Muscle of arm (tissue), 1 donor: ENCODE measurements at regions not wholly inside any gene's neighbourhood (a gene's known extent, or its start where the extent isn't known, plus 50 kb on each side); places are given as distances from the start of the nearest gene placed in this dataset.

Experiments used
- DNase-seq: peaks from one replicate; pipeline ENCODE4 v3.0.0-alpha.2; 2013

DNA sequence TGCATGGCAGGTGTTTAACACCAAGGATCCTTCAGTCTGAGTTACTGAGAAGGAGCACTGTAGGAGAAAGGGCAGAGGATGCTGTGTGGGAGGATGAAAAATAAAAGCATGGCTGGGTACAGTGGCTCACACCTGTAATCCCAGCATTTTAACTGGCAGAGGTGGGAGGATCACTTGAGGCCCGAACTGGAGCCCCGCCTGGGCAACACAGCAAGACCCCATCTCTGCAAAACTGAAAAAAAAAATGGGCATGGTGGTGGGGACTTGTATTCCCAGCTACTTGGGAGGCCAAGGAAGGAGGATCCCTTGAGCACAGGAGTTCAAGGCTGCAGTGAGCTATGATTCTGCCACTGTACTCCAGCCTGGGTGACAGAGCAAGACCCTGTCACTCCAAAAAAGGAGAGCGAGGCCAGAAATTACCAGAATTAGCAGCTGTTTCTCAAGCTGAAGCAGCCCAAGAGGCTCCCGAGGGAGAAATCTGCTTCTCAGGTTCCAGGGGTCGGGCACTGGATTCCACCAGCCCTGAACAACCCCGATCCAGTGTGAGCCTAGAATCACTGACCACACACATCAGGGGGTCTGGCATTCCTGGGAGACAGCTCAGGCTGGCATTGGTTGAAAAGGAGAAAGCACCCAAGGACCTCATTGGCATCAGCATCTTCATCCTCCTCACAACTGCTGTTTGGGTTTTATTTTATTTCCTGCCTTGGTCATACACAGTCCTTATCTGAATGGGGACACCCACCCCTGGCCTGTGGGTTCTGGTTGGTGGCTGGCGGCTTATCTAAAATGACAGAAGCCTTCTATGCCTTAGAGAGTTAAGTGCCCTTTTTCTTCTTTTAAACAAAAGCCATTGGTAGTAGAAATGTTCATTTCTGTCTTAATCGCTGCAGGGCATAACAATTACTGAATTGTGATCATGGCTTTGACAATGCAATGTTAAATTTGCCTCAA lies 66.3 kb upstream of the TRIM2 start:
- no peak for DNase-seq

DNA sequence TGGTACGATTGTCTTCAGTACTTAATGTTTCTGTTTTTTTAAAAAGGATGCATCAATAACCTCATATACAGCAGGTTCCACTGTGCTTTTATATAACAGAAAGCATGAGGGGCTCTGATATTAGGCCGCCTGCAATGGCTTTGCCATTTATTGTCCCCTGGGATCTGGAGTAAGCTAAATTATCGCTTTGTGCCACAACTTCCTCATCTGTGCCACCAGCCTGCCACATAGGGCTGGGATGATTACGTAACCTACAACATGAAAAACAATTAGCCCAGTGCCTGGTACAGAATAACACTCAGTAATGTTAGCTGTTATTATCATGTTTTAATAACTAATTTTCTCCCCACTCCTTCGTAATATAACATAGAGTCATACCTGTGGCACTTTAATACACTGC lies 65.5 kb upstream of the TRIM2 start:
- no peak for DNase-seq

DNA sequence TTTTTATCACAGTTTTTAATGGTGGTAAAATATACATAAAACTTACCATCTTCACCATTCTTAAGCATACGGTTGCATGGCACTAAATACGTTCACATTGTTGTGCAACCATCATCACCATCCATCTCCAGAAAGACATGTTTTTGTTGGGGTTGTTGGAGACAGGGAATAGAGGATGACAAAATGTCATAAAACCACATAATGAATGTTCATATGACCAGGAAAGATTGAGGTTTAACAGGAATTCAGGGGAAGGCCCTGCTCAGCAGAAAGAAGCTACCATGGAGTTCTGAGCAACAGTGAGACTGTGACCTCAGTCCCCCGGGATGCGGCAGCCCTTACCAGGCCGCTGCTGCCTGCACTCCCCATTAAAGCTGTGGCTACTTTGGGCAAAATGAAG lies 63.9 kb upstream of the TRIM2 start:
- DNase-seq, result no peak

DNA sequence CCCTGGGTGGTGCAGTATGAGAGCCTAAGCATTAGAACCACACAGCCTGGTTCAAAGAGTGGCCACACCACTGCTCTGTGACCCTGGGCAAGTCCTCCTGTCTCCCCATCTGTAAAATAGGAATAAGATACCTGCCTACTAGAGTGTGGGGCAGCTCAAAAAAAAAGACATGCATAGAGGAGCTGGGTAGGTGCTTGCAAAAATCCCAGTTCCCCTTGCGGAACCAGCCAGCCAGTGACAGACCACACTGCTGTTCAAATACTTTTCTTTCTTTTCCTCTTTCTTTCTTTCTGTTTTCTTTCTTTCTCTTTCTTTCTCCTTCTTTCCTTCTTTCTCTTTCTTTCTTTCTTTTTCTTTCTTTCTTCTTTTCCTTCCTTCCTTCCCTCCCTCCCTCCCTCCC lies 63.0 kb upstream of the TRIM2 start:
- DNase-seq, result no peak

DNA sequence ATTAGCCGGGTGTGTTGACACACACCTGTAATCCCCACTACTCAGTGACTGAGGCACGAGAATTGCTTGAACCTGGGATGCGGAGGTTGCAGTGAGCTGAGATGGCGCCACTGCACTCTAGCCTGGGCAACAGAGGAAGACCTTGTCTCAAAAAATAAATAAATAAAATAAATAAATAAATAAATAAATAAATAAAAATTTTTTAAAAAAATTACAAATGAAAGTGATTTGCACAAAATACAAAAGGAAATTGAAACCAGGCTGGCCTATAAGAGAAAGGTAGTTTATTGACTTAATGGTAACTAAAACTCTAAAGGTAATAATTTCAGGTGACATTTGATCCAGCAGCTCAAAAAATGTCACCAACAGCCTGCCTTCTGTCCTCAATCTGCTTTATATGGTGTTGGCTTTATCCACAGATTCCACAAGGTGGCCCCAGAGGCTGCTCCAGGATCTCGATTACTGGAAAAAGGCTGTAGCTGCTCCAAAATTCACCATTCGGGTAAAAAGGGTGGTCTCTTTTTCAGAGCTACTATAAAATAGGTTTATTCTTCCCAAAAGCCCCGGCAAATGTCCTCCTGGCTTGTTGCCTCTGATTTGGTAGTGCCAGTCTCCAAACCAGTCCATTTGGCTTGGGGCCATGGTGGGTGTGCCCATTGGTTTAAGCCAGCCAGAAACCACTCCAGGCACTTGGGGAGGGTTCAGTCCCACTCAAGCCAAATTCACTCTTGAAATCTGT lies 61.4 kb upstream of the TRIM2 start:
- DNase-seq, result peak; percentile 80

DNA sequence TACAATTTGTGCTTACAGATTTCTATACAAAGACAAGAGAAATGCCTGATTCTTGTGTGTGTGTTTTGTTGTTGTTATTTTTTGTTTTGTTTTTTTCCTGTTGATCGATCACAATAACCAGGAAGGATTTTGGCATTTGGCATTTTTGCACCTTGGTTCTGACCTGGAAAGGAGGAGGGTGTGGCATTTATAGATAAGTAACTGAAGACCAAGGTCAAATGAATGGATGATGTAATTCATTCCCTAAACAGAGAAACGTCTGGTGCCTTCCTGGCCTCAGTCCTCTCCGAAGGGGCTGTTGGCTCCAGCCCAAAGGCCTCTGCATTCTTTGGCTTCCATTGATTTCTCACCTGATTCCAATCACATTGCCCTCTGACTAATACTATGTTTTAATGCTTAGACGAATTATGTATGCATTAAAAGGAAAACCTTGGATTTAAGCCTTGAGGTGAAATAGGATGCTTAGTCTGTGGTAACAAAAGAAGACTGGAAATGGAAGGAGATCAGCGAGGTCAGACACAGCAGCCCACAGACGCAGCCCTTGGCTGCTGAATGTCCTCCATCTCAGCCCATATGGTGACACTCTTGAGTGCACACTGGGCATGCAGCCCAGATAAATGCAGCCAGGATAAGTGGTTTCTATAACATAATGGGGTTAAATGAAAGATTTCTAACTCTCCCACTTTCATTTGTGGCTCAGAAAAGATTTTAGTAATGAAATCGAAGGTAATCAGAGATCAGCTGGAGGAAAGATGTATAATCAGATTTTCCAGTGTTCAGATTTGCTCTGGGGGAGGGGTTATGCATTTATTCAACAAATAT lies 60.5 kb upstream of the TRIM2 start:
- no peak for DNase-seq

DNA sequence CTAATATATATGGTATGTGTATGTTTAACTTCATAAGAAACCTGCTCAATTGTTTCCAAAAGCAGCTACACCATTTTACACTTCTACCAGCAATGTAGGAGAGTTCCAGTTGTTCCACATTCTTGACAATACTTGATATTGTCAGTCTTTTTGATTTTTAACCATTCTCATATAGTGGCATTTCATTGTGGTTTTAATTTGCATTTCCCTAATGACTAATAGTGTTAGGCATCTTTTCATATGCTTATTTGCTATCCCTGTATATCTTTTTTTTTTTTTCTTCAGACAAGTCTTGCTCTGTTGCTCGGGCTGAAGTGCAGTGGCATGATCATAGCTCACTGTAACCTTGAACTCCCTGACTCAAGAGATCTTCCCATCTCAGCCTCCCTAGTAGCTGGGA lies 58.2 kb upstream of the TRIM2 start:
- DNase-seq, result no peak

DNA sequence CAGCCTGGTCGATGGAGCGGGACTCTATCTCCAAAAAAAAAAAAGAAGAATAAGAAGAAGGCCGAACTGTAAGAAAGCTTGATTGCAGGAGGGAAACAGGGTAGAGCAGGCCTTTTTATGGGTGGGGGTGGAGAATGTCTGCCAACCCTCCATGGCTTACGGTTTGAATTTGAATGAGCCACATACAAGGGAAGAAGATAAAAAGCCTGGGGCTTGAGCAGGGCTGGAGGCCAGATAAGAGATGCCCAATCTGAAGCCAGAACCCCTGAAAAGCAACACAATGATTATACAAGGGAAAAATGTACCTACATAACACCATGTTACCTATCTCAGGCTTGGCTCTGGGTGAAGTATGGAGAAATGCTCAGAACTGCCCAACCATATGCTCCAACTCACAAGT lies 57.3 kb upstream of the TRIM2 start:
- no peak for DNase-seq

DNA sequence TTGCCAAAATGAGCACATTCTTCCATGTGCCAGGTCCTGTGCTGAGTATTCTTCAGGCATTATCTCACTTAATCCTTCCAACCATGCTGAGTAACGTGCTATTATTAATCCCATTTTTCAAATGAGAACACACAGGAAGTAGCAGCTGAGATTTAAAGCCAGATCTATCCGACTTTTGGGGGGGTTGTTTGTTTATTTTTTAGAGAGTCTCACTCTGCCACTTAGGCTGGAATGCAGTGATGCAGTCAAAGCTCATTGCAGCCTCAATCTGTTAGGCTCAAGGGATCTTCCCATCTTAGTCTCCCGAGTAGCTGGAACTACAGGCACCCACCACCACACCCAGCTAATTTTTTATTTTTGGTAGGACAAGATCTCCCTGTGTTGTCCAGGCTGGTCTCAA lies 55.5 kb upstream of the TRIM2 start:
- no peak for DNase-seq

DNA sequence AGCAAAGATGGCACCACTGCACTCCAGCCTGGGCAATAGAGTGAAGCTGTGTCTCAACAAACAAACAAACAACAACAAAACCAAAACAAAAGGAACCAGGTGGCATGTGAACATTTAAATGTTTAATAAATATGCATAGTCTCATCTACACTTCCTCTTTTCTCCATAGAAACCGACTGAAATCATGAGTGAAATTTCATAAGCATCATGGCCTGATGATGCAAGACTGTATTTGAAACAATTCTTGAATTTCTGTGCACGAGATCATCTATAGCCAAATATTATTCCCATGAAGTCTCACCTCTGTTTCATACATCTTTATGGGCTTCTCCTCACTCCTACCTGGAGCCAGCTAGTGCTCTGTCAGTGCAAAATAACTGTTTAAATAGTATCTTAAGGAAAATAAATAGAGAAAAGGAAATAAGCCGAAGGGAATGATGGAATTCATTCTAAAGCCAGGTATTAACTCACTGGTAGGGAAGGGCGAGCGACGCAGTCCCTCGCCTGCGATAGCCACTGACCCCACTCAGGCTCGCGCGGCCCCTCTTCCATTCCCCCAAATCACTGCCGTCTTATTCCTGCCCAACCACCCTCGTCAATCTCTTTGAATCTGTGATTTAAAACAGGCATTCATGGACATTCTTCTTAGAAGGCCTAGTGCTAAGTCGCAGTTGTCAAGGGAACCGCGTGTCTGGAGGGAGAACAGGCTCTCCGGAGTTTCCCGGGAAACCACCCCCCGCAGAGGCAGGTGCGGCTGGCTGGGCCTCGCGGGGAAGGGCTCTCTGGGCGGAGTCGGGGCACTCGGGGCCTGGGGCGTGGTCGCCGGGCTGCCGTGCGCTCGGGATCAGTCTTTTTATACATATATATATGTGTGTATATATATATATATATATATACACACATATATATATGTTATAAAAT lies 52.4 kb upstream of the TRIM2 start:
- DNase-seq, result no peak

DNA sequence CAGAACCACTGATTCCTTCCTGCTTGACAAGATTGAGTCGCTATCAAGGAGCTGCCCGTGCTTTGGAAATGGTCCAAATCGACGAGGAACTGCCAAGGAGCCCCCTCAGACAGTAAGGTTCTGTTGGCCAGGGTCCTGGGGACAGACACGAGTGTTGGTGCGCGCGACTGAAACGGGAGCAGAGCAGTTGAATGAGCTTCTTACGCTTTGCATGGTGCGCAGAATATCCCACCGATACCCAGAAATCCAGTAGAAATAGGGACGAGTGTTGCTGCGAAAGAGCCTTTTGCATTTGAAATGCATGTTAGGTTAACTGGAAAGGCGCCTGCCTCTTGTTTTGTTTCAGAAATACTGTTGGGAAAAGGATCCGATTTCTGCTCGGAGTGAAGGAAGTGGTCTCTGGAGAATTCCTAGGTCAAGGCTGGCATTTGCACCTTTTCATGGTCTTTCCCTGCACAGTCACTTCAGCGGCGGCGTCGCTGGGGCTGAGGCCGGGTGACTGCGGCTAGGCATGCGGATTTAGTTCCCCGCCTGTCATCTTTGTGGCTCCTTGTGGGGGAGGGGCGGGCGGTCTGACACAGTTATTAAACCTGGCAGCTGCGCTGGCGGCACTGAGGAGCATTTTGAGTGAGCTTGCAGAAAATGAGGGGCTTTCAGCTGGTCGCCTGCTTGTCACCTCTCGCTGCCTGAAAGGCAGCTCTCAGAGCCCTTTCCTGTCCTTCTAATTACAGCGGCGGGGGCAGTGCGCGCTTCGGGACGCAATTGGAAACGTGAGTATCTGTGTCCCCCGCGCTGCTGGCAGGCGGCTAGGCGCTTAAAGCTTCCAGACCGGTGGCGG lies 51.5 kb upstream of the TRIM2 start:
- DNase-seq, result no peak

DNA sequence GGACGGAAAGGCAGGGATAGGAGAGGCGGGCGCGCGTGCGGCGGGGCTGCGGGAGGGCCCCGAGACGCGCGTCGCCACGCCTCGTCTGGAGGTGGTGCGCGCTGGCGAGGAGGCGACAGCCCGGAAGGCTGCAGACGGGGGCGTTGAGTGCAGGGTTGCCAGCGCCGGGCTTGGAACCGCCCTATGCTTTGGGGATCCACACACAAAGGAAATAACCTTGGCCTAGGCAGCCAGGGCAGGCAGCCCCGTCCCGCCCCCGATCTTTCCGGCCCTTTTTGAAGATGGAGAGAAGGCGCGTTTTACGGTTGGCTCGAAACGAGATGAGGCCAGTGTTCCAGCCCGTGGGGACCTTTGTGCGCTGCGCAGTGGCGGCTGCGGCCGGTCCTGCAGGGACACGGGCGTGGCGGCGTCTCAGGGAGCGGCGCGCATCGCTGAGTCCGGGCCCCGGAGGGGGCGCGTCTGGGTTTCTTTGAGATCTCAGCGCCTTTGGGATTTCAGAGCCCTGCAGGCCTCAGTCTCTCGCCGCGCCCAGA lies 50.8 kb upstream of the TRIM2 start:
- peak; percentile 55 for DNase-seq

DNA sequence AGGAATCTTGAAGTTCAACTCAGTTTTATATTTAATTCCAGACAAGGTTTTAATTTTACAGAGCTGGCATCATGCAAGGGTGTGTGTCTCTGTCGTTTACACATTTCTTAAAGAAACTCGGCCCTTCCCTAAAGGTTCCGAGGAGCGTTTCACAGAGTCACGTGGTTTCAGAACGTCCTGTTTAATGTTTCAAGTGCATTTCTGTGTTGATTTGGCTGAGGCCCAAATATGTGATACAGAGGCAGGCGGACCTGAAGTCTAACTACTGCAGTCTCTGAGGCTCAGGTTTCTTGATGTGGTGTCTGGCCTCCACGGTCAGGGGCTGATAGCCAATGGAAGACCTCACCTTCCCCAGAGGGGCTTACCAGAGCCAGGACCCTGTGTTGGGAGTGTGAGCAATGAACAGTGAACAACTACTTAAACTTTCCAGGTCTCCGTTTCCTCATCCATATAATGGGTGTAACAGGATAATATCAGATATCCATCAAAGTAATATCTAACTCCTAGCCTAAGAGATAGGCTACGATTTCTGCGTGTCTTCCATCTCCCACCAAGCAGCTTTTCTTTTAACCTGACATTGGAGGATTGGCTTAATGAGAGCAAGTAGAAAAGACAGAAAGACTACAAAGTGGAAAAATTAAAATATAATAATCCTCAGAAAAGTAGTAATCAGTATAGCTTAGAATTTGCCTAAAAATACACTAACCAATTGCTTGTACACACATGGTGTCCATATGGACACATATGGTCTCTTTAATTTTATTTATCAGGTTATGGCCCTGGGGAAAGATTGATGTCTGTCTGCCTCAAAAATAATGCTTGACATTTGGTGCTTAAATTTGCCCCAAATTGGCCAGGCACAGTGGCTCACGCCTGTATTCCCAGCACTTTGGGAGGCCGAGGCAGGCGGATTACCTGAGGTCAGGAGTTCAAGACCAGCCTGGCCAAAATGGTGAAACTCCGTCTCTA lies 50.0 kb upstream of the TRIM2 start:
- DNase-seq, result no peak
